Peyer's patch (tissue), 4 donors: ENCODE measurements at regions not wholly inside any gene's neighbourhood (a gene's known extent, or its start where the extent isn't known, plus 50 kb on each side); places are given as distances from the start of the nearest gene placed in this dataset.

ENCODE experiments used
- DNase-seq, 3 donors: peaks; one replicate each; pipeline ENCODE4 v3.0.0-alpha.2; 2017 to 2019
- H3K27ac ChIP-seq, 4 donors: fragments of 200-600 bp; sonication (generic); one replicate each; pipeline ENCODE4 v1.5.1; 2016 to 2019
- H3K27me3 ChIP-seq, 2 donors: fragments of 200-600 bp; sonication (generic); one replicate each; pipeline ENCODE4 v1.5.1; 2019
- H3K36me3 ChIP-seq, 3 donors: fragments of 200-600 bp; sonication (generic); one replicate each; pipeline ENCODE4 v1.5.1; 2016 to 2019
- H3K4me1 ChIP-seq, 4 donors: fragments of 200-600 bp; sonication (generic); one replicate each; pipeline ENCODE4 v1.5.1; 2016 to 2019
- H3K4me3 ChIP-seq, 4 donors: fragments of 200-600 bp; sonication (generic); 1 replicate in 3 of 4; 2 replicates in 1 of 4; pipeline ENCODE4 v1.5.1; 2016 to 2019; ENCODE audit warnings: mild to moderate bottlenecking in 1 of 4
- H3K9me3 ChIP-seq, 4 donors: fragments of 200-600 bp; sonication (generic); one replicate each; pipeline ENCODE4 v1.5.1; 2016 to 2019; ENCODE audit warnings: mild to moderate bottlenecking in 1 of 4
- CTCF ChIP-seq, 6 experiments: fragments of 450-650 bp in 4 of 6; fragments of 200-600 bp in 2 of 6; sonication (generic) in 1 of 6; IDR thresholded peaks; one replicate each; pipeline ENCODE4 v1.5.1; 2017 to 2019; ENCODE audit warnings: antibody characterized with exemption in 6 of 6, mild to moderate bottlenecking in 3 of 6, moderate library complexity in 1 of 6
- POLR2A ChIP-seq, 2 donors: fragments of 450-650 bp; IDR thresholded peaks; one replicate each; pipeline ENCODE4 v1.5.1; 2017; ENCODE audit warnings: antibody characterized with exemption in 2 of 2, mild to moderate bottlenecking in 2 of 2, moderate library complexity in 2 of 2

GRCh38 chr4:149987330-149988086, 90.7 kb upstream of the DCLK2 start:
- no peaks in the 10 kb centered on the region for H3K4me1 ChIP-seq
- H3K27me3 ChIP-seq: no peaks in the 10 kb centered on the region
- no peak overlapping the region for H3K4me3 ChIP-seq
- H3K9me3 ChIP-seq: no peaks in the 10 kb centered on the region
- no peak overlapping the region for H3K27ac ChIP-seq
- DNase-seq: no peak
- no peaks in the 10 kb centered on the region for H3K36me3 ChIP-seq
- TF ChIP-seq CTCF (IDR thresholded peaks at IDR 0.05) (no peak), POLR2A (IDR thresholded peaks at IDR 0.05) (no peak)

GRCh38 chr4:149988087-149988410, 90.2 kb upstream of the DCLK2 start:
- Histone ChIP-seq H3K27me3 (no peaks in the 10 kb centered on the region), H3K4me3 (no peak overlapping the region), H3K27ac (no peak overlapping the region), H3K9me3 (no peaks in the 10 kb centered on the region), H3K36me3 (no peaks in the 10 kb centered on the region), H3K4me1 (no peaks in the 10 kb centered on the region)
- DNase-seq: no peak
- TF ChIP-seq POLR2A (IDR thresholded peaks at IDR 0.05) (no peak), CTCF (IDR thresholded peaks at IDR 0.05) (no peak)

GRCh38 chr4:149993030-149993429, 85.2 kb upstream of the DCLK2 start:
- Histone ChIP-seq H3K36me3 (no peaks in the 10 kb centered on the region), H3K27me3 (no peaks in the 10 kb centered on the region), H3K27ac (no peak overlapping the region), H3K9me3 (no peaks in the 10 kb centered on the region), H3K4me1 (peaks cover 0 to 4% (median 0%) of the 10 kb centered on the region in 4 donors), H3K4me3 (no peak overlapping the region)
- TF ChIP-seq CTCF (IDR thresholded peaks at IDR 0.05): no peak
- TF ChIP-seq POLR2A (IDR thresholded peaks at IDR 0.05): no peak
- DNase-seq: no peak

GRCh38 chr4:149995134-149995756, 83.0 kb upstream of the DCLK2 start:
- no peaks in the 10 kb centered on the region for H3K9me3 ChIP-seq
- H3K4me1 ChIP-seq: peaks cover 0 to 7% (median 0%) of the 10 kb centered on the region in 4 donors
- TF ChIP-seq CTCF (IDR thresholded peaks at IDR 0.05): no peak
- H3K27me3 ChIP-seq: no peaks in the 10 kb centered on the region
- no peak overlapping the region for H3K27ac ChIP-seq
- H3K4me3 ChIP-seq: no peak overlapping the region
- no peak for DNase-seq
- no peaks in the 10 kb centered on the region for H3K36me3 ChIP-seq

- no peak for DNase-seq
- no peaks in the 10 kb centered on the region for H3K9me3 ChIP-seq
These were observed 80.3 kb upstream of the DCLK2 start for GRCh38 chr4:149997881-149998421.

More at GRCh38 chr4:149997881-149998421, 80.3 kb upstream of the DCLK2 start:
- TF ChIP-seq CTCF (IDR thresholded peaks at IDR 0.05): no peak
- TF ChIP-seq POLR2A (IDR thresholded peaks at IDR 0.05): no peak
- H3K4me3 ChIP-seq: no peak overlapping the region
- no peak overlapping the region for H3K27ac ChIP-seq
- no peaks in the 10 kb centered on the region for H3K27me3 ChIP-seq
- H3K4me1 ChIP-seq: peaks cover 0 to 7% (median 0%) of the 10 kb centered on the region in 4 donors
- no peaks in the 10 kb centered on the region for H3K36me3 ChIP-seq
